ENCODE measurements at regions not wholly inside any gene's neighbourhood (a gene's known extent, or its start where the extent isn't known, plus 50 kb on each side); places are given as distances from the start of the nearest gene placed in this dataset.

GRCh38 chr6:168870982-168871381, 382.7 kb downstream of the THBS2 start:
- TF ChIP-seq CTCF (IDR thresholded peaks at IDR 0.05) = no peak
- no peak for TF ChIP-seq EZH2phosphoT487 (IDR thresholded peaks at IDR 0.05)
- no peak for TF ChIP-seq EZH2 (IDR thresholded peaks at IDR 0.05)
